DMS153 (cell line): ENCODE measurements at regions not wholly inside any gene's neighbourhood (a gene's known extent, or its start where the extent isn't known, plus 50 kb on each side); places are given as distances from the start of the nearest gene placed in this dataset.
"Not testable (repeated sequence)": the region's sequence is repeated elsewhere in the genome, so short reads cannot be mapped to it uniquely, and the experiment has no call there.

Experiments used
- DNase-seq: peaks from one replicate; lab custom pipeline; 2025; lab: John Stamatoyannopoulos, UW

GRCh38 chr19:56980326-56980725 lies 139.5 kb upstream of the USP29 start:
- DNase-seq: not testable (repeated sequence)

GRCh38 chr19:56980906-56981305 lies 138.9 kb upstream of the USP29 start:
- DNase-seq: no peak

DNA sequence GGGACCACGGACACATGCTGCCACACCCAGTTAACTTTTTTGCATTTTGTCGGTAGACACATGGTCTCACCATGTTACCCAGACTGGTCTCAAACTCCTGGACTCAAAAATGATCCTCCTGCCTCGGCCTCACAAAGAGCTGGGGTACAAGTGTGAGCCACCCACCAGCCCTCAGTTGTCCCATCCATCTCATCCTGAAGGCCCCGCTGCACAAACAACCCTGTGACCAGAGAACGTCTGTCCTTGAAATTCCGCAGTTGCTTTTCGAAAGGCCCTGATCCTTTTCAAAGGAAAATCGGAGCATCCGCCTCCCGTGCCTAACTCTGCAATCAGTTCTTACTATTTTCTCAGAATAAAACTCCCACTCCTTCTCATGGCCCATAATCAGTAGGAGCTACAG lies 138.3 kb upstream of the USP29 start:
- DNase-seq: not testable (repeated sequence)

- DNase-seq: no peak
Observed at GRCh38 chr19:56983171-56983570, 136.6 kb upstream of the USP29 start.

DNA sequence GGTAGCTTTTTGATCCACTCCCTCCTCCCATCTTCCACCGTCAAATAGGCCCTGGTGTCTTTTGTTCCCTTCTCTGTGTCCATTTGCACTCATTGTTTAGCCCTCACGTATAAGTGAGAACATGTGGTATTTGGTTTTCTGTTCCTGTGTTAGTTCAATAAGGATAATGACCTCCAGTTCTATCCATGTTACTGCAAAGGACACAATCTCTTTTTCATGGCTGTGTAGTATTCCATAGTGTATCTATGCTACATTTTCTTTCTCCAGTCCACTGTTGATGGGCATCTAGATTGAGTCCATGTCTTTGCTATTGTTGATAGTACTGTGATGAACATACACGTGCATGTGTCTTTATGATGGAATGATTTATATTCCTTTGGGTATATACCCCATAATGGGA lies 136.0 kb upstream of the USP29 start:
- no peak for DNase-seq

DNA sequence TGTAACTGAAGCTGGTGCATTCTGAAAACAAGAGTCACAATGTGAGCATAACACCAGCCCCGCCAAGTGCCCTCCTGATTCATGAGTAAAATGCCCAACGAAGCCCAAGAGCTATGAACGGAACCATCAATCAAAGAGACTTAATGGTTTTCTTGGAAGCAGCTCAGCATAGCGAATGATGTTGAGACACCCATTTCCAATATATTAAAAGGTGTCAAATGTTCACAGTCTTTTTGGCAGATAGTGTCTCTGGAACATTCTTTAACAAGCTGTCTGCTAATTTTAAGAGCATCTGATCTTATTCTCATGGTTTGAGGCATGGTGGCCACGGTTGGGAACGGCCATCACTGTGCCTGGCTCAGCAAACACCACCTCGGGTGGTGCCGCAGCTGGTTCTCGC lies 133.4 kb upstream of the USP29 start:
- DNase-seq: no peak

GRCh38 chr19:56987184-56987583 lies 132.6 kb upstream of the USP29 start:
- no peak for DNase-seq

DNA sequence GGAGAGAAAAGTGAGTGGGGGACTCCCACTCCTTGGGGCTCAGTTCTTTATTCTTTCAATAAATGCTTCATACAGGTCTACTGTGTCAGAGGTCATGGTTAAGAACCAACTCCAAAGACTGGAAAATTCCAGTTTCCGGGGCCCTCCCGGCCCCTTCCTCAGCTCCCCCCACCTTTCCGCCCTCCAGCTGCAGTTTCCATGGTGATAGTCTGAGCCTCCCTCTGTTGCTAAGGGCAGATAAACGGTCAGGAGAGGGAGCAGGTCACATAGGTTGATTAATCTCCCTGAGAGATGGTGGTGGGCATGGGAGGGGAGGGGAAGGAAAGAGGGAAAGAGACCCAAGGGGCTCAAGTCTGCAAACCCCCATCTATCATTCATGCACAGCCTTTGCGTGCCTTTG lies 131.5 kb upstream of the USP29 start:
- no peak for DNase-seq

GRCh38 chr19:56991912-56992311 lies 127.9 kb upstream of the USP29 start:
- DNase-seq: no peak

- DNase-seq: no peak
Observed at GRCh38 chr19:56993851-56994250, 125.9 kb upstream of the USP29 start.

DNA sequence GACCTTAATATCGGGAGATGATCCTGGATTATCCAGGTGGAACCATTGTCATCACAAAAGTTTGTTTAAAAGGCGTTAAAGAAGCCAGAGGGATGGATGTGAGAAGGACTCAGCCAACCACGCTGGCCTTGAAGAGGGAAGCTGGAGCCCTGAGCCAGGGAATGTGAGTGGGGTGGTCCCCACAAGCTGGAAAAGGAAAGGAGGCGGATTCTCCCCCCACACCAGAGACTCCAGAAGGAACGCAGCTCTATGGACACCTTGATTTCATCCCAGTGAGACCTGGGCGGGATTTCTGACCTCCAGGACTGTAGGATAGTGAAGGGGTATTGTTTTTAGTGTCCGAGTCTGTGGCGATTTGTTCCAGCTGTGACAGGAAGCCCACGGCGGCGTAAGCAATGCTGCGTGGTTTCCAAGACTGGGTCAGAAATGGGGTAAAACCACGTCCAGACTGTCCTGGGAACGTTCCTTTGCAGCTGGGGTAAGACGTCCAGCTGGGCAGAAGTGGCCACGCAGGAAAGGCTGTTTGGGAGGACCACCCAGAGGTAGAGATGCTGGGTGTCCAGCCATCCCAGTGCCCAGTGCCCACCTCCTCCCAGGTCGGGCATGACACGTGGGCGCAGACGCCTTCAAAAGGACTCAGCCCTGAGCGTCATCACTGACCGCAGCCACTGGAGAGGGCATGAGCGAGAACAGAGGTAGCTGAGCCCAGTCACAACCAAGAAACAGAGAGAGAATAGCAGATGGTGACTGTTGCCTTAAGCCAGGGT lies 125.4 kb upstream of the USP29 start:
- no peak for DNase-seq

DNA sequence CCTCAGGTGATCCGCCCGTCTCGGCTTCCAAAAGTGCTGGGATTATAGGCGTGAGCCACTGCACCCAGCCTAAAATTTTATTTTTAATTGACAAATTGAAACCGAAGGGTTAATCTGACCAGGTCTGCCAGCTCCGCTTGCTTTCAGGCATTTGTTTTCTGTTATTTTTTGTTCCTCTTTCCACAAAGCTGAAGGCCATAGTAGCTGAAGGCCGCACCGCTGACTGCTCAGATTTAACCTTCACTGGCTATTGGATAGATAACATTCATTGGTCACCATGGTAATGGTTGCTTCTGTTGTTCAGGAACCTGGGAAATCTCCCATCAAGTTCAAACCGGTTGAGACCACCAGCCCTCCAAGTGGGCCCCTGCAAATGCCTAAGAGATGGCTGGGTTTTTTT lies 124.5 kb upstream of the USP29 start:
- no peak for DNase-seq

- no peak for DNase-seq
Observed at GRCh38 chr19:57002195-57002601, 117.6 kb upstream of the USP29 start.

- DNase-seq: no peak
Observed at GRCh38 chr19:57002710-57003109, 117.1 kb upstream of the USP29 start.

DNA sequence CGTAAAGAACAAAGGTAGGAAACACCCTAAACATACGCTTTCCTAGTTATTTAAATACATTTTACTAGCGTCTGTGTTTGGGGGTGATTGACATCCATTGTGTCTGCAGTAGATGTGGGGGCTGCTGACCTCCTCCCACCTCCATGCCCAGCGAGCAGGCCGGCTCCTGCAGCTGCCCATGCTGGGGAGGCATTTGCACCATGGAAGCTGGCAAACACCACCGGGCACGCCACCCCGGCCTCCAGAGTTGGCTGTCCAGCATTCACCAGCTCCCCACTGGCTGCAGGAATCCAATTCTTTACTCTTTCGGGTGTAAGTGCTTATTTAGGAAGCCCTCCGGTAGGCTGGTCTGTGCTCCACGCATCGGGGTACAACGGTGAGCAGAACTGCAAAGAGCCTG lies 115.4 kb upstream of the USP29 start:
- DNase-seq: no peak

GRCh38 chr19:57008432-57008831 lies 111.4 kb upstream of the USP29 start:
- no peak for DNase-seq

DNA sequence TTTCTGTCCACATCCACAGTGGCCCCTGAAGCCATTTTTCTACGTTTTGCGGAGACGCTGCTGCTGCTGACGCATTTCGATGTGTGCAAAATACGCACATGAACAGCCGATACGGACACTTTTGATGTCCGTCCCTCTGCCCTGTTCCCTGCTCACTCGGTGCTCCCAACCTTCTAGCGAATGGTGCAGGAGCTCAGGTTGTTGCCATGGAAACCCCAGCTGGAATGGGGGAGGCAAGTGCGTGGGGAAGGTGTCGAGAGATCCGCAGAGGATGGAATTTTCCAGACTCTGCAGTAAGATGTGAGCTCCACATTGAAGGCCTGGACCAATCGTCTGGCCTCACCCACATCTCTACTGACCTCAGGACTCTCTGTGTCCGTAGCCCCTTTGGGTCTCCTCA lies 109.2 kb upstream of the USP29 start:
- no peak for DNase-seq

- no peak for DNase-seq
Observed at GRCh38 chr19:57016076-57016475, 103.7 kb upstream of the USP29 start.

- no peak for DNase-seq
Observed at GRCh38 chr19:57016491-57016890, 103.3 kb upstream of the USP29 start.

GRCh38 chr19:57025491-57025890 lies 94.3 kb upstream of the USP29 start:
- DNase-seq: no peak

- DNase-seq: no peak
Observed at GRCh38 chr19:57026476-57026875, 93.3 kb upstream of the USP29 start.

DNA sequence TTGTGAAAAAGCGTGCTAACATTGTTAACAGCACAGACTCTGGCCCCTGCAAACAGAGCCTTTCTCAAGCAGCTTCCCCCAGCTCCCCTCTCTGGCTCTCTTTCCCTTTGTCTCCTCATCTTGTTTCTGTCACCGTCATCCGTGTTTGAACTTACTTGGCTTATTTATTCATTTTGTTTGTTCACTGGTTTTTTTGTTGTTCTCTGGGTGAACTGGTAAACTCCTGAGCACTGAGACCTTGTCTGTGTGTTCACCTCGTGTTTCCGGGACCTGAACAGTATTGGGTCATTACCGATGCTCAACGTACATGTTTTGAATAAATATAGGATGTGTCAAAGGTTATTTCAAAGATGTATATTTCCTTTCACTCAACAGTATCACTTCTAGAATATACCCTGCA lies 92.4 kb upstream of the USP29 start:
- no peak for DNase-seq

GRCh38 chr19:57028804-57029525 lies 90.8 kb upstream of the USP29 start:
- DNase-seq: no peak

GRCh38 chr19:57031106-57031505 lies 88.7 kb upstream of the USP29 start:
- DNase-seq: no peak
